ENCODE measurements at regions not wholly inside any gene's neighbourhood (a gene's known extent, or its start where the extent isn't known, plus 50 kb on each side); places are given as distances from the start of the nearest gene placed in this dataset.

DNA sequence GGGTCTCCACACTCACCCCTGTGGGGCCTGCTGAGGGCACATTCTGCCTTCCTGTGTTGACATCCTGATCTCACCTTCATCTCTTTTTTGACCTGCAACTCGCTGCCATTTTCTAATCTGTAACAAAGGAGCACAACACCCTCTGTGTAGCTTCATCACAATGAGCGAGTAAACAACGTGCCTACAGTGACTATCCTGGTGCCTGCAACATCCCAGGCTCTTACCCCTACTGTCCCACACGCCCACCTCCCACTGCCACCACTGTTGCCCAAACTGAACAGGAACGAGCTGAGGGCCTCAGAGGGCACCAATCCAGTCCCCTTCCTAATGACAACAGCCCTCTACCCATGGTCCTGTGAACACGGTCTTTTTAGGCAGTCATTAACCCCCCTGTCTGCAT lies 102.2 kb upstream of the GJB6 start:
- H3K27me3 ChIP-seq (ENCODE audit: low read length) = no peaks in the 10 kb centered on the region
- no peak overlapping the region for H3K9ac ChIP-seq (ENCODE audit: low read length)
- no peak overlapping the region for H3K27ac ChIP-seq (ENCODE audit: low read depth, low read length)
- H3K36me3 ChIP-seq (ENCODE audit: low read length) = no peaks in the 10 kb centered on the region
- H2AFZ ChIP-seq (ENCODE audit: low read depth, low read length, severe bottlenecking) = no peak overlapping the region
- H3K4me3 ChIP-seq (ENCODE audit: insufficient read depth, low read length, poor library complexity, severe bottlenecking) = no peak overlapping the region
- H3K9me3 ChIP-seq (ENCODE audit: insufficient read depth, low read length) = no peaks in the 10 kb centered on the region
- no peaks in the 10 kb centered on the region for H3K9me2 ChIP-seq (replicated peaks; ENCODE audit: insufficient read depth, low read length)
- no peaks in the 10 kb centered on the region for H3F3A ChIP-seq (ENCODE audit: insufficient read depth)
- H4K20me1 ChIP-seq (ENCODE audit: low read depth, low read length) = no peaks in the 10 kb centered on the region
- H3K79me2 ChIP-seq (ENCODE audit: insufficient read depth, low read length) = no peaks in the 10 kb centered on the region
- TF ChIP-seq, protein P1, sequence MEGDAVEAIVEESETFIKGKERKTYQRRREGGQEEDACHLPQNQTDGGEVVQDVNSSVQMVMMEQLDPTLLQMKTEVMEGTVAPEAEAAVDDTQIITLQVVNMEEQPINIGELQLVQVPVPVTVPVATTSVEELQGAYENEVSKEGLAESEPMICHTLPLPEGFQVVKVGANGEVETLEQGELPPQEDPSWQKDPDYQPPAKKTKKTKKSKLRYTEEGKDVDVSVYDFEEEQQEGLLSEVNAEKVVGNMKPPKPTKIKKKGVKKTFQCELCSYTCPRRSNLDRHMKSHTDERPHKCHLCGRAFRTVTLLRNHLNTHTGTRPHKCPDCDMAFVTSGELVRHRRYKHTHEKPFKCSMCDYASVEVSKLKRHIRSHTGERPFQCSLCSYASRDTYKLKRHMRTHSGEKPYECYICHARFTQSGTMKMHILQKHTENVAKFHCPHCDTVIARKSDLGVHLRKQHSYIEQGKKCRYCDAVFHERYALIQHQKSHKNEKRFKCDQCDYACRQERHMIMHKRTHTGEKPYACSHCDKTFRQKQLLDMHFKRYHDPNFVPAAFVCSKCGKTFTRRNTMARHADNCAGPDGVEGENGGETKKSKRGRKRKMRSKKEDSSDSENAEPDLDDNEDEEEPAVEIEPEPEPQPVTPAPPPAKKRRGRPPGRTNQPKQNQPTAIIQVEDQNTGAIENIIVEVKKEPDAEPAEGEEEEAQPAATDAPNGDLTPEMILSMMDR (IDR thresholded peaks at IDR 0.05; ENCODE audit: insufficient read depth, low read length, poor library complexity, severe bottlenecking) = no peak
- TF ChIP-seq EZH2phosphoT487 (conservative IDR thresholded peaks at IDR 0.05; ENCODE audit: low read length) = no peak
- H3K4me2 ChIP-seq (ENCODE audit: low read depth, low read length, poor library complexity, severe bottlenecking) = no peak overlapping the region

DNA sequence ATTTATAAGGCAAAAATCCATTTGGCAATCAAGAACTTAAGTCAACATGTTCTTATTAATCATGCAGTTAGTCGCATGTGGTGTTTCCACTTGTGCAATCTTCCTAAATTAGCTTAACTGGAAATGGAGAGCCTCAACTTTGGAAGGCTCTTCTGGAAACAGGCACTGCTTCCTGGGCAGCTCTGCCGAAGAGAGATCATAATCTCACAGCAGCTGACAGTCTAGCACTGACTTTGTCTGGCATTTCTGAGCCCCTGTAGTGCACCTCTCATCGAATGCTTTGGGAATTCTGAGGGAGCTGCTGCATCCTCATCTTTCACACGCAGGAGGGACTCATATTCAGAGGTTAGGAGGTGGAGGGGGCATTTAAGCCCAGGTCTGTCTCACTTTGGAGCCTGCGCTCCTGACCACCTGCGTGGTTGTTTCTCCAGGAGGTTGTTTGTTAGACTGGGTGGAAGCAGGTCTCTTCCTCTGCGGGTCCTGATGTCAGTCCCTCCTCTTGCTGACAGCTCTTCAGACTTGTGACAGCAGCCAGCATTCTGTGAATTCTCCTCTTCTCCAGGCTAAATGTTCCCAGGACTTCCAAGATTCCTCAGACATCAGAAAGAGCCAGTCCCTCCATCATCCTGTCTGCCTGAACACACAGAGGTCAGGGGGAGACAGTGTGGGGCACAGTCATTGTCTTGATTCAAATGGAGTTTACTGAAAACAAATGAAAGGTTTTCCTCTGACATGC lies 100.4 kb upstream of the GJB6 start:
- Histone ChIP-seq H3K4me3 (ENCODE audit: insufficient read depth, low read length, poor library complexity, severe bottlenecking) (no peak overlapping the region), H3F3A (ENCODE audit: insufficient read depth) (no peaks in the 10 kb centered on the region), H4K20me1 (ENCODE audit: low read depth, low read length) (no peaks in the 10 kb centered on the region), H3K27me3 (ENCODE audit: low read length) (no peaks in the 10 kb centered on the region), H3K27ac (ENCODE audit: low read depth, low read length) (no peak overlapping the region), H3K9me3 (ENCODE audit: insufficient read depth, low read length) (no peaks in the 10 kb centered on the region), H3K36me3 (ENCODE audit: low read length) (no peaks in the 10 kb centered on the region), H2AFZ (ENCODE audit: low read depth, low read length, severe bottlenecking) (no peak overlapping the region), H3K79me2 (ENCODE audit: insufficient read depth, low read length) (no peaks in the 10 kb centered on the region), H3K9me2 (replicated peaks; ENCODE audit: insufficient read depth, low read length) (no peaks in the 10 kb centered on the region), H3K4me2 (ENCODE audit: low read depth, low read length, poor library complexity, severe bottlenecking) (no peak overlapping the region), H3K9ac (ENCODE audit: low read length) (no peak overlapping the region)
- TF ChIP-seq, protein P1 (IDR thresholded peaks at IDR 0.05; ENCODE audit: insufficient read depth, low read length, poor library complexity, severe bottlenecking) = no peak
- no peak for TF ChIP-seq EZH2phosphoT487 (conservative IDR thresholded peaks at IDR 0.05; ENCODE audit: low read length)

DNA sequence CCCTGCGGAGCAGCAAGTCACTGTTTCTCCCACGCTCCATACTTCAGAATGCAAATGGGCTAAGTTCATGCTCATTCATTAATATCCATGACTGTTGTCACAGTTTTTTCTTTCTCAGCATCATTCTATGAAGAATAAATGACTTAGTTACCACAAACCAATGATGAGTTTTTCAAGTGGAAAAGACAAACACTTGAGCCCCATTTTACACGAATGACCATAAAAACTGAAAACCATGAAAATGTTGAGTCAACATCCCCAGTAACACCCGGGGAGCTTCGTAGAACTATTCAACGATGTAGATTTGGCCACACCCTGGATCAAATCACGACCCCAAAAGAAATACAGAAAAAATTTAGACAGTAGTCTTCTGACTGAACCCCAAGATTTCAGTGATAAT lies 99.8 kb upstream of the GJB6 start:
- Histone ChIP-seq H3K9ac (ENCODE audit: low read length) (no peak overlapping the region), H3K9me2 (replicated peaks; ENCODE audit: insufficient read depth, low read length) (no peaks in the 10 kb centered on the region), H3K36me3 (ENCODE audit: low read length) (no peaks in the 10 kb centered on the region), H3K27ac (ENCODE audit: low read depth, low read length) (no peak overlapping the region), H3K27me3 (ENCODE audit: low read length) (no peaks in the 10 kb centered on the region), H3K9me3 (ENCODE audit: insufficient read depth, low read length) (no peaks in the 10 kb centered on the region), H3K4me2 (ENCODE audit: low read depth, low read length, poor library complexity, severe bottlenecking) (no peak overlapping the region), H3K4me3 (ENCODE audit: insufficient read depth, low read length, poor library complexity, severe bottlenecking) (no peak overlapping the region), H3K79me2 (ENCODE audit: insufficient read depth, low read length) (no peaks in the 10 kb centered on the region), H2AFZ (ENCODE audit: low read depth, low read length, severe bottlenecking) (no peak overlapping the region), H3F3A (ENCODE audit: insufficient read depth) (no peaks in the 10 kb centered on the region), H4K20me1 (ENCODE audit: low read depth, low read length) (no peaks in the 10 kb centered on the region)
- TF ChIP-seq, protein P1 (IDR thresholded peaks at IDR 0.05; ENCODE audit: insufficient read depth, low read length, poor library complexity, severe bottlenecking) = no peak
- TF ChIP-seq EZH2phosphoT487 (conservative IDR thresholded peaks at IDR 0.05; ENCODE audit: low read length) = no peak
